Kidney glomerular epithelial cell (primary cell): ENCODE measurements at regions not wholly inside any gene's neighbourhood (a gene's known extent, or its start where the extent isn't known, plus 50 kb on each side); places are given as distances from the start of the nearest gene placed in this dataset.

Experiments
- DNase-seq: peaks from one replicate; lab custom pipeline; 2025; lab: John Stamatoyannopoulos, UW

GRCh38 chr3:18079739-18080138 lies 337.3 kb upstream of the TBC1D5 start:
- no peak for DNase-seq

GRCh38 chr3:18079062-18079461 lies 336.6 kb upstream of the TBC1D5 start:
- no peak for DNase-seq

- no peak for DNase-seq
These were observed 334.9 kb upstream of the TBC1D5 start for GRCh38 chr3:18077128-18077840.

GRCh38 chr3:18076301-18076700 lies 333.9 kb upstream of the TBC1D5 start:
- DNase-seq = no peak

GRCh38 chr3:18075799-18076198 lies 333.4 kb upstream of the TBC1D5 start:
- no peak for DNase-seq

GRCh38 chr3:18071833-18072232 lies 329.4 kb upstream of the TBC1D5 start:
- no peak for DNase-seq

- DNase-seq = no peak
These were observed 328.5 kb upstream of the TBC1D5 start for GRCh38 chr3:18070944-18071343.

GRCh38 chr3:18070231-18070630 lies 327.8 kb upstream of the TBC1D5 start:
- DNase-seq = no peak

GRCh38 chr3:18069568-18069967 lies 327.1 kb upstream of the TBC1D5 start:
- DNase-seq = no peak

- peak; percentile 18 for DNase-seq
These were observed 324.6 kb upstream of the TBC1D5 start for GRCh38 chr3:18066899-18067582.

- no peak for DNase-seq
These were observed 322.2 kb upstream of the TBC1D5 start for GRCh38 chr3:18064586-18064985.

GRCh38 chr3:18062657-18063025 lies 320.2 kb upstream of the TBC1D5 start:
- no peak for DNase-seq

GRCh38 chr3:18061737-18062656 lies 319.6 kb upstream of the TBC1D5 start:
- no peak for DNase-seq

GRCh38 chr3:18058666-18059065 lies 316.2 kb upstream of the TBC1D5 start:
- DNase-seq = no peak

GRCh38 chr3:18057471-18058091 lies 315.1 kb upstream of the TBC1D5 start:
- DNase-seq = no peak

GRCh38 chr3:18054625-18055024 lies 312.2 kb upstream of the TBC1D5 start:
- DNase-seq = no peak

- no peak for DNase-seq
These were observed 308.9 kb upstream of the TBC1D5 start for GRCh38 chr3:18051306-18051705.

- no peak for DNase-seq
These were observed 306.7 kb upstream of the TBC1D5 start for GRCh38 chr3:18049096-18049495.

- no peak for DNase-seq
These were observed 304.6 kb upstream of the TBC1D5 start for GRCh38 chr3:18047052-18047451.

- DNase-seq = no peak
These were observed 303.9 kb upstream of the TBC1D5 start for GRCh38 chr3:18046131-18046915.
